ENCODE measurements at regions not wholly inside any gene's neighbourhood (a gene's known extent, or its start where the extent isn't known, plus 50 kb on each side); places are given as distances from the start of the nearest gene placed in this dataset.
A peak's percentile ranks its signal among the peaks of the same experiment; 100 is the strongest.

DNA sequence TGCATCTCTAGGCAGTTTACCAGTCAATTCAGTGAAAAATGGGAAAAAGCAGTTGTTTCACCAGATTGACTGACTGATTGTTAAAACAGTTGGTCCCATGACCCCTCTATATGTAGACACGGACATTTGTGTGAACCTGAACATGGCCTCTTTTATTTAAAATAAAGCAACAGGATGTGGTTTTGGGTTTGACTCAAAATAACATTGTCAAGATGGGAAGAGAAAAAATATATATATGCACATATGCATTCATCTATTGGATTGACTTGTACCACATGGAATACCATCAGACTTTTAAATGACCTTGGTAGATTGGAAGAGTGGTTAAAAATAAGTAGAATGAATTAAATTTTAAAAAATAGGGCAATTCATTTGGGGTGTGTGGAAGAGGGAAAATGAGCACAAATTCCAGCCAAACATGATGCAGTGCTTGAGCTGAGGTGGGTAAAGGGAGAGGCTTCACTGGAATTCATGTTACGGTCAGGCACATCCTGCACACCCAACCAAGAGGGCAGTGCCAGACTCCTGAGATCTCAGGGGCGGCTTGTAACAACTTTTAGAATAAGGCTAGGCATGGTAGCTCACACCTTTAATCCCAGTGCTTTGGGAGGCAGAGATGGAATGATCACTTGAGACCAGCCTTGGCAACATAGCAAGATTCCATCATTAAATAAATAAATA, 560.7 kb upstream of the TENM3 start:
- Histone ChIP-seq H3K36me3 (no peaks in the 10 kb centered on the region), H3K27ac (no peak overlapping the region), H3K27me3 (no peaks in the 10 kb centered on the region), H3K9me3 (no peaks in the 10 kb centered on the region), H3K4me3 (no peak overlapping the region), H3K4me1 (no peaks in the 10 kb centered on the region)
- ATAC-seq (no peak), DNase-seq (no peak)
- TF ChIP-seq, protein P1, sequence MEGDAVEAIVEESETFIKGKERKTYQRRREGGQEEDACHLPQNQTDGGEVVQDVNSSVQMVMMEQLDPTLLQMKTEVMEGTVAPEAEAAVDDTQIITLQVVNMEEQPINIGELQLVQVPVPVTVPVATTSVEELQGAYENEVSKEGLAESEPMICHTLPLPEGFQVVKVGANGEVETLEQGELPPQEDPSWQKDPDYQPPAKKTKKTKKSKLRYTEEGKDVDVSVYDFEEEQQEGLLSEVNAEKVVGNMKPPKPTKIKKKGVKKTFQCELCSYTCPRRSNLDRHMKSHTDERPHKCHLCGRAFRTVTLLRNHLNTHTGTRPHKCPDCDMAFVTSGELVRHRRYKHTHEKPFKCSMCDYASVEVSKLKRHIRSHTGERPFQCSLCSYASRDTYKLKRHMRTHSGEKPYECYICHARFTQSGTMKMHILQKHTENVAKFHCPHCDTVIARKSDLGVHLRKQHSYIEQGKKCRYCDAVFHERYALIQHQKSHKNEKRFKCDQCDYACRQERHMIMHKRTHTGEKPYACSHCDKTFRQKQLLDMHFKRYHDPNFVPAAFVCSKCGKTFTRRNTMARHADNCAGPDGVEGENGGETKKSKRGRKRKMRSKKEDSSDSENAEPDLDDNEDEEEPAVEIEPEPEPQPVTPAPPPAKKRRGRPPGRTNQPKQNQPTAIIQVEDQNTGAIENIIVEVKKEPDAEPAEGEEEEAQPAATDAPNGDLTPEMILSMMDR (IDR thresholded peaks at IDR 0.05), result no peak
- intact Hi-C loops (cut with DNase I), result no loop called here

DNA sequence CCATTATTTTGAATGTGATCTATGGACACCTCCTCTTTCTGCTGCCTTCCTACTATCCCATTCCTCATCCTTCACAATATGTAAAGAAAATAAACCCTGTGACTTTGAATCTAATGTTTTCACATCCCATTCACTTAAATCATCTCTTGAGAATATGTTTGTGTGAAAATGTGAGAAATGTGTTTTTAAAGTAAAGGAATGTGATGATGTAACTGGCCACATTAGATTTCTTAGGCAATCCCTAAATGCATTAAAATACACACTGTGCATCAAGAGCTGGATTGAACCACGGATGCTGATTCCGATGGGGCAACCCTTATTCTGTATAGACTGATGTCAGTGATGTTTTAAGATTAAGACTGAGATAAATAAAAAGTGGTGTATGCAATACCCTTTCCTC, 558.9 kb upstream of the TENM3 start:
- ATAC-seq, result no peak
- Histone ChIP-seq H3K4me3 (no peak overlapping the region), H3K4me1 (no peaks in the 10 kb centered on the region), H3K9me3 (no peaks in the 10 kb centered on the region), H3K27ac (no peak overlapping the region), H3K36me3 (no peaks in the 10 kb centered on the region), H3K27me3 (no peaks in the 10 kb centered on the region)
- no peak for DNase-seq
- TF ChIP-seq, protein P1 (IDR thresholded peaks at IDR 0.05), result no peak
- intact Hi-C loops (cut with DNase I), result no loop called here

DNA sequence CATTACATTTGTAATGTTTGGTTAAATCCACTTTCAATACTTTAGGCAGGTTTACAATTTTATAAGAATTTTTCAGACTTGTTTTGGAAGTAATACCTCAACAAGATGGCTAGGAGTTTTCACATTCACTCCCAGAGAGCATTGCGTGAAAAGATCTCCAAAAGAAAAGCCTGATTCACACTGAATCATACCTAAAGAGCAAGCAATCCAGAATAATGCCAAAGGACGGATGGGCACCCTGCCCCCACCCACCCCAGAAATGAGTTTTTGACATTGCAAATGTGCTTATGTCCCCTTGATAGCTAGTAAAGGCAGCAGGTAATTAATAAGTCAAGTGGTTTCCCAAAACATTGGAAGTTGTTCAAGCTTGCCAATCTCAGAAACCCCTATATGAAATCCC, 557.7 kb upstream of the TENM3 start:
- intact Hi-C loops (cut with DNase I), result no loop called here
- H3K4me1 ChIP-seq, result no peaks in the 10 kb centered on the region
- no peaks in the 10 kb centered on the region for H3K27me3 ChIP-seq
- H3K4me3 ChIP-seq, result no peak overlapping the region
- TF ChIP-seq, protein P1 (IDR thresholded peaks at IDR 0.05), result no peak
- H3K9me3 ChIP-seq, result no peaks in the 10 kb centered on the region
- no peak overlapping the region for H3K27ac ChIP-seq
- DNase-seq (no peak), ATAC-seq (no peak)
- no peaks in the 10 kb centered on the region for H3K36me3 ChIP-seq

DNA sequence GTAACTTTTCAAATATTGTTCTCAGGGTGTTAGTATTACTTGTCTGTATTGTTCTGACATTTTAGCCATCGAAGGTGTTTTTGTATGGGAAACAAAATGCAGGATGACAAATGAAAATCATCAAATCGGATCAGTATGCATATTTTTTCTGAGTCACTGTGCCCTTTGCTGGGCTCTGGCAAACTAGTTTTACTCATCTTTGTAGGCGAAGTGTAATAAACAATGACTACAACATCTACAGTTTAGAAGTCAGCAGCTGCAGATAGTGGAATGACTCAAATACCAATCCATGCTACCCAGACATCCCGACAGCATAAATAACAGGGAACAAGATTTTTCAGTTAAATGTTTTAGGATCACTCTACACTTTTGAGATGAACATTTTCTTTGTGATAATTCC, 557.3 kb upstream of the TENM3 start:
- H3K27ac ChIP-seq, result no peak overlapping the region
- H3K4me1 ChIP-seq, result no peaks in the 10 kb centered on the region
- DNase-seq (no peak), ATAC-seq (peak; percentile 25)
- no peaks in the 10 kb centered on the region for H3K9me3 ChIP-seq
- intact Hi-C loops (cut with DNase I), result no loop called here
- no peaks in the 10 kb centered on the region for H3K36me3 ChIP-seq
- TF ChIP-seq, protein P1 (IDR thresholded peaks at IDR 0.05), result no peak
- H3K27me3 ChIP-seq, result no peaks in the 10 kb centered on the region
- no peak overlapping the region for H3K4me3 ChIP-seq

DNA sequence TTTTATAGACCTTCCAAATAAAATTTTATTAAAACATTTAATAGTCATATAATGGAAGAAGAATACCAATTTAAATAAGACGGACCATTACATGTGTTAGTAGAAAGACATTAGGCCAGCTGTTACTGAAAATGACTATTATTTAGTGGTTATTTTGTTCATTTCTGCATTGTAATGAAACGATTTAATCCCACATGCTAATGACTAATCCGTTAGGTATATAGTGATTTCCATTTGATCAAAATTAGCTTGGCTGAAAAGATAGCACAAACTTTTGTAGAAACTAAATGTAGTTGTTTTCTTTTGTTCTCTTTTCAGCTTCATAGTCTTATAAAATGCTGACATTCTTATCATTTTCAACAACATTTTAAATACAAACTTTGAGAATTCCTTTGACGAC, 556.1 kb upstream of the TENM3 start:
- TF ChIP-seq, protein P1 (IDR thresholded peaks at IDR 0.05), result no peak
- no peaks in the 10 kb centered on the region for H3K4me1 ChIP-seq
- H3K9me3 ChIP-seq, result no peaks in the 10 kb centered on the region
- H3K36me3 ChIP-seq, result no peaks in the 10 kb centered on the region
- no peak overlapping the region for H3K27ac ChIP-seq
- no peak overlapping the region for H3K4me3 ChIP-seq
- H3K27me3 ChIP-seq, result no peaks in the 10 kb centered on the region
- ATAC-seq (no peak), DNase-seq (no peak)
- intact Hi-C loops (cut with DNase I), result no loop called here
